B cell (primary cell): ENCODE measurements at regions not wholly inside any gene's neighbourhood (a gene's known extent, or its start where the extent isn't known, plus 50 kb on each side); places are given as distances from the start of the nearest gene placed in this dataset.

ENCODE experiments used
- ATAC-seq: fragments of 200-7000 bp; cut with Tn5 transposase; one replicate; pipeline ENCODE4 v1.10.0; 2021; ENCODE audit warnings: low read depth, mild to moderate bottlenecking, moderate number of reproducible peaks, moderate library complexity
- CTCF ChIA-PET: fragments of 350-600 bp; sonication (Branson Sonifier 250); formaldehyde crosslinking; loops from one replicate; lab custom pipeline; 2021; ENCODE audit warnings: antibody characterized with exemption, inconsistent platforms; lab: Charles Lee
- POLR2A ChIA-PET: fragments of 350-600 bp; sonication (Branson Sonifier 250); formaldehyde crosslinking; loops from one replicate; lab custom pipeline; 2021; ENCODE audit warnings: antibody characterized with exemption; lab: Charles Lee
- DNase-seq: peaks from one replicate; pipeline ENCODE4 v3.0.0; 2013
- H2AFZ ChIP-seq: 2 replicates; pipeline ENCODE4 v1.6.1; 2012; ENCODE audit warnings: mild to moderate bottlenecking, low read depth, low read length; ENCODE audit not compliant: insufficient read depth, poor library complexity, severe bottlenecking
- H3K27ac ChIP-seq, 2 donors: 1 replicate in 1 of 2; 2 replicates in 1 of 2; pipeline ENCODE4 v1.5.1; 2012 to 2013; ENCODE audit warnings: low read length in 2 of 2, mild to moderate bottlenecking in 2 of 2, moderate library complexity in 1 of 2
- H3K27me3 ChIP-seq, 4 experiments: fragments of 200-600 bp in 1 of 4; sonication (generic) in 1 of 4; replicated peaks in 1 of 4; 1 replicate in 2 of 4; 2 replicates in 2 of 4; pipeline versions ENCODE4 v1.6.1 to v1.7.0; 2013 to 2016; ENCODE audit warnings: low read length in 3 of 4, mild to moderate bottlenecking in 2 of 4, mixed read lengths in 1 of 4, moderate library complexity in 1 of 4; ENCODE audit not compliant: insufficient read depth in 4 of 4, control insufficient read depth in 3 of 4; ENCODE audit errors: control extremely low read depth in 1 of 4
- H3K36me3 ChIP-seq, 2 experiments: replicated peaks in 1 of 2; 1 replicate in 1 of 2; 2 replicates in 1 of 2; pipeline versions ENCODE4 v1.6.1 to v1.7.1; 2013; ENCODE audit warnings: low read length in 1 of 2; ENCODE audit not compliant: insufficient read depth in 2 of 2, control insufficient read depth in 1 of 2; ENCODE audit errors: control extremely low read depth in 1 of 2, extremely low read depth in 1 of 2
- H3K4me1 ChIP-seq, 2 donors: fragments of 200-600 bp in 1 of 2; sonication (generic) in 1 of 2; 1 replicate in 1 of 2; 2 replicates in 1 of 2; pipeline versions ENCODE4 v1.5.1 to v1.6.1; 2013 to 2017; ENCODE audit warnings: low read length in 2 of 2; ENCODE audit not compliant: control insufficient read depth in 2 of 2, insufficient read depth in 2 of 2
- H3K4me2 ChIP-seq: replicated peaks from 2 replicates; pipeline ENCODE3; 2012; ENCODE audit warnings: mild to moderate bottlenecking, low read depth, low read length; ENCODE audit not compliant: poor library complexity, severe bottlenecking
- H3K4me3 ChIP-seq, 5 experiments: fragments of 200-600 bp in 1 of 5; sonication (generic) in 1 of 5; 1 replicate in 3 of 5; 2 replicates in 2 of 5; pipeline versions ENCODE4 v1.5.1 to v1.7.0; 2011 to 2016; ENCODE audit warnings: low read length in 4 of 5, mild to moderate bottlenecking in 4 of 5, low read depth in 2 of 5, control low read depth in 1 of 5, moderate library complexity in 1 of 5; ENCODE audit not compliant: insufficient read depth in 1 of 5; ENCODE audit errors: control extremely low read depth in 1 of 5, extremely low read depth in 1 of 5
- H3K79me2 ChIP-seq: fragments of 200-600 bp; sonication (generic); one replicate; pipeline ENCODE4 v1.6.0; 2016; ENCODE audit warnings: low read length; ENCODE audit not compliant: control insufficient read depth, insufficient read depth
- H3K9ac ChIP-seq: fragments of 200-600 bp; sonication (generic); 2 replicates; pipeline ENCODE4 v1.6.1; 2017; ENCODE audit warnings: mild to moderate bottlenecking, low read length, moderate library complexity
- H3K9me3 ChIP-seq, 3 donors: one replicate each; pipeline versions ENCODE4 v1.6.1 to v1.7.1; 2013; ENCODE audit warnings: low read length in 2 of 3; ENCODE audit not compliant: control insufficient read depth in 2 of 3, insufficient read depth in 1 of 3; ENCODE audit errors: control extremely low read depth in 1 of 3
- H4K20me1 ChIP-seq: 2 replicates; pipeline ENCODE4 v1.6.0; 2012; ENCODE audit warnings: mild to moderate bottlenecking, low read length; ENCODE audit not compliant: insufficient read depth, control insufficient read depth, poor library complexity, severe bottlenecking
- H3K27ac Mint-ChIP-seq: one replicate; pipeline ENCODE4 v1.8.0; 2021; ENCODE audit warnings: mixed read lengths
- H3K27me3 Mint-ChIP-seq: one replicate; pipeline ENCODE4 v1.8.0; 2021; ENCODE audit warnings: mixed read lengths
- H3K4me1 Mint-ChIP-seq: one replicate; pipeline ENCODE4 v1.8.0; 2021; ENCODE audit warnings: mixed read lengths
- H3K4me3 Mint-ChIP-seq: one replicate; pipeline ENCODE4 v1.8.0; 2021; ENCODE audit warnings: mixed read lengths
- H3K9me3 Mint-ChIP-seq: one replicate; pipeline ENCODE4 v1.8.0; 2022; ENCODE audit warnings: mixed read lengths; ENCODE audit not compliant: insufficient read depth
- EZH2 ChIP-seq: IDR thresholded peaks from 2 replicates; pipeline ENCODE4 v1.6.1; 2012; ENCODE audit warnings: borderline replicate concordance, low read depth, mild to moderate bottlenecking, moderate library complexity, low read length; ENCODE audit not compliant: insufficient read depth, poor library complexity, severe bottlenecking
- WGBS: methylation state at CpG from one replicate; pipeline ENCODE4 v1.1.5; 2013; ENCODE audit warnings: missing lambda C conversion rate; ENCODE audit not compliant: insufficient coverage; 5-methylcytosine and 5-hydroxymethylcytosine counted together
- intact Hi-C: fragments of 100-400 bp; cut with micrococcal nuclease; formaldehyde crosslinking; loops from one replicate; pipeline ENCODE4 v1.10.0; 2022
- TF ChIP-seq, protein P1 (sequence below): fragments of 200-600 bp; IDR thresholded peaks from one replicate; pipeline ENCODE4 v1.8.0; 2022; ENCODE audit warnings: antibody characterized with exemption, mild to moderate bottlenecking

DNA sequence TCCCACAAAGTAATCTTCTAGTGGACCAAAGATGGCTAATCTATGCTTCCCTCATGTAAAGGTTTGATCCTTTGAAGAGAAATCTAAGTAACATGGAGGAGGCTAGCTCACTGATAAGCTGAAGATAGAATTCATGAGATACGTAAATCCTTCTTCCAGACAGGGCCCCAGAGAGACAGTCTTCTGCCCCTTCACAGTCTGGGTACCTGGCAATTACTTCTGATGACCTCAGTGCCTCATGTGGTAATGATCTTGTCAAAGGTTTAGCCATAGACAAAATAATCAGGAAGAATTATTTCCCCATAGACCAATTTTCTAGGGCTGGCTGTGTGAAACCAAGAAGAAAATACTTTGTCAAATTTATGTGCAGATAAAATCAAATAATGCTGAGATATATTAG, 495.8 kb downstream of the METTL4 start:
- intact Hi-C loops, result no loop called here
- H3K4me1 Mint-ChIP-seq, result no peaks in the 10 kb centered on the region
- DNase-seq, result no peak
- WGBS, result no CpG with 5 or more reads among the region's 1 CpG
- Histone ChIP-seq H3K79me2 (no peaks in the 10 kb centered on the region), H3K27me3 (no peaks in the 10 kb centered on the region), H3K9ac (no peak overlapping the region), H3K9me3 (no peaks in the 10 kb centered on the region), H4K20me1 (no peaks in the 10 kb centered on the region), H3K27ac (no peak overlapping the region), H3K4me1 (no peaks in the 10 kb centered on the region), H3K36me3 (no peaks in the 10 kb centered on the region), H3K4me3 (no peak overlapping the region), H3K4me2 (no peak overlapping the region), H2AFZ (no peak overlapping the region)
- ATAC-seq, result no peak
- TF ChIP-seq, protein P1, sequence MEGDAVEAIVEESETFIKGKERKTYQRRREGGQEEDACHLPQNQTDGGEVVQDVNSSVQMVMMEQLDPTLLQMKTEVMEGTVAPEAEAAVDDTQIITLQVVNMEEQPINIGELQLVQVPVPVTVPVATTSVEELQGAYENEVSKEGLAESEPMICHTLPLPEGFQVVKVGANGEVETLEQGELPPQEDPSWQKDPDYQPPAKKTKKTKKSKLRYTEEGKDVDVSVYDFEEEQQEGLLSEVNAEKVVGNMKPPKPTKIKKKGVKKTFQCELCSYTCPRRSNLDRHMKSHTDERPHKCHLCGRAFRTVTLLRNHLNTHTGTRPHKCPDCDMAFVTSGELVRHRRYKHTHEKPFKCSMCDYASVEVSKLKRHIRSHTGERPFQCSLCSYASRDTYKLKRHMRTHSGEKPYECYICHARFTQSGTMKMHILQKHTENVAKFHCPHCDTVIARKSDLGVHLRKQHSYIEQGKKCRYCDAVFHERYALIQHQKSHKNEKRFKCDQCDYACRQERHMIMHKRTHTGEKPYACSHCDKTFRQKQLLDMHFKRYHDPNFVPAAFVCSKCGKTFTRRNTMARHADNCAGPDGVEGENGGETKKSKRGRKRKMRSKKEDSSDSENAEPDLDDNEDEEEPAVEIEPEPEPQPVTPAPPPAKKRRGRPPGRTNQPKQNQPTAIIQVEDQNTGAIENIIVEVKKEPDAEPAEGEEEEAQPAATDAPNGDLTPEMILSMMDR, result no peak
- no peak for TF ChIP-seq EZH2
- POLR2A ChIA-PET, result no interaction called here
- peaks cover 5% of the 10 kb centered on the region for H3K27me3 Mint-ChIP-seq
- no peak overlapping the region for H3K4me3 Mint-ChIP-seq
- H3K9me3 Mint-ChIP-seq, result no peaks in the 10 kb centered on the region
- H3K27ac Mint-ChIP-seq, result no peak overlapping the region
- CTCF ChIA-PET, result no interaction called here

DNA sequence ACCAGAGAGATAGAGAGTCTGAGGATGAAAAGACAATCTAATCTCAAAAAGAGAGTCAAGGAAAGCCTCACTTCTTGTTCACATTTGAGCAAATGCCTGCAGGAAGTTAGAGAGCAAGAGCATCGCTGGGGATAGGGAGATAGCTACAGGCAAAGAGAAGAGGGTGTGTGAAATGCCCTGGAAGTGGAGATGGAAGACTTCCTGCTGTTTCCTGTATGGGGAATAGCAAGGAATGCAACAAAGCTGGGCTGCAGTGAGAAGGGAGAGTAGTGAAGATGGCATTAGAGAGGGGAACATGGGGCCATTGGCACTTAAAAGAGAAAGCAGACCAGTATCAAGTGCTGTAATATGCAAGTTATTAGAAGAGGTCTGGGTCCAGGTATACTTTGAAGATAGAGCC, 488.6 kb downstream of the METTL4 start:
- no peak for ATAC-seq
- CTCF ChIA-PET, result no interaction called here

More for the DNA sequence above, 488.6 kb downstream of the METTL4 start:
- DNase-seq, result no peak
- Histone ChIP-seq H3K4me2 (no peak overlapping the region), H3K27ac (no peak overlapping the region), H3K9me3 (no peaks in the 10 kb centered on the region), H3K36me3 (no peaks in the 10 kb centered on the region), H4K20me1 (no peaks in the 10 kb centered on the region), H3K4me3 (no peak overlapping the region), H3K4me1 (no peaks in the 10 kb centered on the region), H3K9ac (no peak overlapping the region), H3K27me3 (no peaks in the 10 kb centered on the region), H2AFZ (no peak overlapping the region), H3K79me2 (no peaks in the 10 kb centered on the region)
- POLR2A ChIA-PET, result no interaction called here
- 75% methylated on average over 1 of the region's 1 CpG for WGBS
- intact Hi-C loops, result no loop called here
- TF ChIP-seq EZH2, result no peak
- TF ChIP-seq, protein P1, result no peak
- no peaks in the 10 kb centered on the region for H3K9me3 Mint-ChIP-seq
- H3K27ac Mint-ChIP-seq, result no peak overlapping the region
- H3K4me1 Mint-ChIP-seq, result no peaks in the 10 kb centered on the region
- no peak overlapping the region for H3K4me3 Mint-ChIP-seq
- no peaks in the 10 kb centered on the region for H3K27me3 Mint-ChIP-seq
